Middle frontal gyrus (tissue), 1 donor: ENCODE measurements at regions not wholly inside any gene's neighbourhood (a gene's known extent, or its start where the extent isn't known, plus 50 kb on each side); places are given as distances from the start of the nearest gene placed in this dataset.
"Not testable (repeated sequence)": the region's sequence is repeated elsewhere in the genome, so short reads cannot be mapped to it uniquely, and the experiment has no call there.

ENCODE experiments used
- DNase-seq: peaks from one replicate; pipeline ENCODE4 v3.0.0-alpha.2; 2015; ENCODE audit warnings: low spot score; ENCODE audit errors: extremely low spot score

GRCh38 chr2:175363699-175364098 lies 182.2 kb upstream of the ATP5MC3 start:
- DNase-seq = no peak

GRCh38 chr2:175362331-175362730 lies 180.8 kb upstream of the ATP5MC3 start:
- DNase-seq = no peak

GRCh38 chr2:175359710-175360109 lies 178.2 kb upstream of the ATP5MC3 start:
- no peak for DNase-seq

- no peak for DNase-seq
Measured at GRCh38 chr2:175356901-175357300, 175.4 kb upstream of the ATP5MC3 start.

- DNase-seq = no peak
Measured at GRCh38 chr2:175355246-175355645, 173.7 kb upstream of the ATP5MC3 start.

GRCh38 chr2:175353275-175353674 lies 171.8 kb upstream of the ATP5MC3 start:
- DNase-seq = no peak

- DNase-seq = no peak
Measured at GRCh38 chr2:175351512-175351911, 170.0 kb upstream of the ATP5MC3 start.

- no peak for DNase-seq
Measured at GRCh38 chr2:175350105-175350504, 168.6 kb upstream of the ATP5MC3 start.

- DNase-seq = no peak
Measured at GRCh38 chr2:175342085-175342484, 160.6 kb upstream of the ATP5MC3 start.

GRCh38 chr2:175330195-175330594 lies 148.7 kb upstream of the ATP5MC3 start:
- DNase-seq = no peak

GRCh38 chr2:175326801-175327200 lies 145.3 kb upstream of the ATP5MC3 start:
- no peak for DNase-seq

GRCh38 chr2:175326164-175326563 lies 144.7 kb upstream of the ATP5MC3 start:
- not testable (repeated sequence) for DNase-seq

GRCh38 chr2:175323162-175323561 lies 141.7 kb upstream of the ATP5MC3 start:
- DNase-seq = no peak

- no peak for DNase-seq
Measured at GRCh38 chr2:175318542-175318941, 137.0 kb upstream of the ATP5MC3 start.

GRCh38 chr2:175317751-175318150 lies 136.2 kb upstream of the ATP5MC3 start:
- DNase-seq = no peak

GRCh38 chr2:175312137-175312536 lies 130.6 kb upstream of the ATP5MC3 start:
- DNase-seq = no peak

- DNase-seq = no peak
Measured at GRCh38 chr2:175310813-175311504, 129.4 kb upstream of the ATP5MC3 start.

- no peak for DNase-seq
Measured at GRCh38 chr2:175309799-175310198, 128.3 kb upstream of the ATP5MC3 start.

GRCh38 chr2:175308005-175308404 lies 126.5 kb upstream of the ATP5MC3 start:
- DNase-seq = no peak

- DNase-seq = no peak
Measured at GRCh38 chr2:175304541-175304940, 123.0 kb upstream of the ATP5MC3 start.

- DNase-seq = no peak
Measured at GRCh38 chr2:175293776-175294175, 112.3 kb upstream of the ATP5MC3 start.

GRCh38 chr2:175293195-175293594 lies 111.7 kb upstream of the ATP5MC3 start:
- no peak for DNase-seq

- no peak for DNase-seq
Measured at GRCh38 chr2:175282886-175283285, 101.4 kb upstream of the ATP5MC3 start.

- DNase-seq = no peak
Measured at GRCh38 chr2:175282300-175282699, 100.8 kb upstream of the ATP5MC3 start.
